ENCODE measurements at regions not wholly inside any gene's neighbourhood (a gene's known extent, or its start where the extent isn't known, plus 50 kb on each side); places are given as distances from the start of the nearest gene placed in this dataset.

DNA sequence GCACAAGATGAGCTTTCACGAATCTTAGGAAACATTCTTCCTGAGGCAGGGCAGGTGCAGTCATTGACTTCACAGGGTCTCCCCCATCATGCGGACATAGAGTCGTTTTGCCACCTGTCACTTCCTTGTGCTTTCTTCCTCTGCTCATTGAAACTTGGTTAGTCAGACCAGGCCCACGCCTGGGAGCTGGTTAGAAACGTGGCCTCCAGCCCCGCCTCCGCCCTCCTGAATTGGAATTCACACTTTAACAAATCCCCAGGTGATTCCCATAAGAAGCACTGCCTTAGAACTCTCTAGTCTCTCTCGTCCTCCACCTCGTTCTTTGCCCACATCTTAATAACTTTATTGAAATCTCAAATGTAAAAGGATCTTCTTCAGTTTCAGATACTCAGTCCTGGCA, 265.5 kb upstream of the FZD8 start:
- Histone ChIP-seq H3K4me3 (no peak overlapping the region), H3K27ac (no peak overlapping the region), H3K27me3 (no peaks in the 10 kb centered on the region), H3K9me3 (no peaks in the 10 kb centered on the region), H3K4me1 (peaks cover 7% of the 10 kb centered on the region), H3K36me3 (no peaks in the 10 kb centered on the region)
- no peak for TF ChIP-seq POLR2A (IDR thresholded peaks at IDR 0.05)
- no peak for TF ChIP-seq POLR2AphosphoS5 (IDR thresholded peaks at IDR 0.05)
- TF ChIP-seq, protein P1, sequence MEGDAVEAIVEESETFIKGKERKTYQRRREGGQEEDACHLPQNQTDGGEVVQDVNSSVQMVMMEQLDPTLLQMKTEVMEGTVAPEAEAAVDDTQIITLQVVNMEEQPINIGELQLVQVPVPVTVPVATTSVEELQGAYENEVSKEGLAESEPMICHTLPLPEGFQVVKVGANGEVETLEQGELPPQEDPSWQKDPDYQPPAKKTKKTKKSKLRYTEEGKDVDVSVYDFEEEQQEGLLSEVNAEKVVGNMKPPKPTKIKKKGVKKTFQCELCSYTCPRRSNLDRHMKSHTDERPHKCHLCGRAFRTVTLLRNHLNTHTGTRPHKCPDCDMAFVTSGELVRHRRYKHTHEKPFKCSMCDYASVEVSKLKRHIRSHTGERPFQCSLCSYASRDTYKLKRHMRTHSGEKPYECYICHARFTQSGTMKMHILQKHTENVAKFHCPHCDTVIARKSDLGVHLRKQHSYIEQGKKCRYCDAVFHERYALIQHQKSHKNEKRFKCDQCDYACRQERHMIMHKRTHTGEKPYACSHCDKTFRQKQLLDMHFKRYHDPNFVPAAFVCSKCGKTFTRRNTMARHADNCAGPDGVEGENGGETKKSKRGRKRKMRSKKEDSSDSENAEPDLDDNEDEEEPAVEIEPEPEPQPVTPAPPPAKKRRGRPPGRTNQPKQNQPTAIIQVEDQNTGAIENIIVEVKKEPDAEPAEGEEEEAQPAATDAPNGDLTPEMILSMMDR (IDR thresholded peaks at IDR 0.05): no peak
- TF ChIP-seq EP300 (IDR thresholded peaks at IDR 0.05): no peak
- no peak for DNase-seq (ENCODE audit: low spot score in 2 of 2)
- WGBS: 75% methylated on average over 9 of the region's 9 CpGs

- WGBS: 85% methylated on average over 3 of the region's 3 CpGs
- Histone ChIP-seq H3K27ac (no peak overlapping the region), H3K4me3 (no peak overlapping the region), H3K27me3 (no peaks in the 10 kb centered on the region), H3K4me1 (no peaks in the 10 kb centered on the region), H3K9me3 (no peaks in the 10 kb centered on the region), H3K36me3 (no peaks in the 10 kb centered on the region)
- DNase-seq (ENCODE audit: low spot score in 2 of 2): no peak
- TF ChIP-seq POLR2A (IDR thresholded peaks at IDR 0.05) (no peak), POLR2AphosphoS5 (IDR thresholded peaks at IDR 0.05) (no peak), EP300 (IDR thresholded peaks at IDR 0.05) (no peak)
- TF ChIP-seq, protein P1 (IDR thresholded peaks at IDR 0.05): no peak
These were observed 264.1 kb upstream of the FZD8 start for GRCh38 chr10:35906155-35906554.

DNA sequence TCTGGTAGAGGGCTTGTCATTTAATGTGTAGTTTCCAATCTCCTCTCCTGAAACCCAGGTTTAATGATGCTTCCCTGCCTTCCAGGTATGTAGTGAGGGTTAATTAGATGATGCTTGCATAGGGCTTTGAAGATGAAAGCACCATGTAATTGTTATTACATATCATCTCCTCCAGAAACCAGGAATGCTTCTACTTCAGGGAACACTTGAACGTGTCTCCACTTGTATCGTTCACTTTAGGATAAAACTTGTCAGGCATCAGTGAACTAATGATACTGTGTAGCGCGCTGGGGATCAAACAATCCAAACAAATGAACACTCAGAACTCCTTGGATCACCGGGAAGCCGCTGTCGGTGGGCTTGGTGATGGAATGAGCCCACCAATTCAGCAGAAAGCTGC, 260.9 kb upstream of the FZD8 start:
- DNase-seq (ENCODE audit: low spot score in 2 of 2): no peak
- Histone ChIP-seq H3K4me3 (no peak overlapping the region), H3K9me3 (no peaks in the 10 kb centered on the region), H3K27ac (no peak overlapping the region), H3K27me3 (no peaks in the 10 kb centered on the region), H3K4me1 (no peaks in the 10 kb centered on the region), H3K36me3 (no peaks in the 10 kb centered on the region)
- TF ChIP-seq, protein P1 (IDR thresholded peaks at IDR 0.05): no peak
- TF ChIP-seq EP300 (IDR thresholded peaks at IDR 0.05) (no peak), POLR2AphosphoS5 (IDR thresholded peaks at IDR 0.05) (no peak), POLR2A (IDR thresholded peaks at IDR 0.05) (no peak)
- 66% methylated on average over 7 of the region's 7 CpGs for WGBS

GRCh38 chr10:35898716-35899440, 256.8 kb upstream of the FZD8 start:
- 58% methylated on average over 17 of the region's 18 CpGs for WGBS
- Histone ChIP-seq H3K4me1 (no peaks in the 10 kb centered on the region), H3K27ac (no peak overlapping the region), H3K36me3 (no peaks in the 10 kb centered on the region), H3K9me3 (no peaks in the 10 kb centered on the region), H3K27me3 (no peaks in the 10 kb centered on the region), H3K4me3 (no peak overlapping the region)
- TF ChIP-seq EP300 (IDR thresholded peaks at IDR 0.05) (no peak), POLR2AphosphoS5 (IDR thresholded peaks at IDR 0.05) (no peak), POLR2A (IDR thresholded peaks at IDR 0.05) (no peak)
- TF ChIP-seq, protein P1 (IDR thresholded peaks at IDR 0.05): no peak
- no peak for DNase-seq (ENCODE audit: low spot score in 2 of 2)

- no peak for TF ChIP-seq POLR2AphosphoS5 (IDR thresholded peaks at IDR 0.05)
- TF ChIP-seq EP300 (IDR thresholded peaks at IDR 0.05): no peak
- no peak for TF ChIP-seq POLR2A (IDR thresholded peaks at IDR 0.05)
- TF ChIP-seq, protein P1 (IDR thresholded peaks at IDR 0.05): no peak
- WGBS: 64% methylated on average over 5 of the region's 5 CpGs
- no peaks in the 10 kb centered on the region for H3K9me3 ChIP-seq
- no peak overlapping the region for H3K27ac ChIP-seq
- H3K4me3 ChIP-seq: no peak overlapping the region
- DNase-seq (ENCODE audit: low spot score in 2 of 2): no peak
- H3K4me1 ChIP-seq: no peaks in the 10 kb centered on the region
- H3K27me3 ChIP-seq: no peaks in the 10 kb centered on the region
- no peaks in the 10 kb centered on the region for H3K36me3 ChIP-seq
These were observed 253.9 kb upstream of the FZD8 start for GRCh38 chr10:35896001-35896400.
